PC-9 (cell line): ENCODE measurements at regions not wholly inside any gene's neighbourhood (a gene's known extent, or its start where the extent isn't known, plus 50 kb on each side); places are given as distances from the start of the nearest gene placed in this dataset.

Experiments
- BruUV-seq: library from RNA; stranded (reverse); fragments of 400-500 nt; replicated peaks from 2 replicates; lab custom pipeline; 2021; lab: Mats Ljungman, UMichigan
- CTCF ChIA-PET: fragments of 300-600 bp; sonication (Branson Sonifier 250); formaldehyde crosslinking; loops from one replicate; lab custom pipeline; 2022; ENCODE audit warnings: antibody characterized with exemption; lab: Charles Lee
- POLR2A ChIA-PET: fragments of 300-600 bp; sonication (Branson Sonifier 250); formaldehyde crosslinking; loops from one replicate; lab custom pipeline; 2022; ENCODE audit warnings: antibody characterized with exemption; ENCODE audit not compliant: unreplicated experiment; lab: Charles Lee
- DNase-seq, 2 experiments: peaks; one replicate each; pipeline versions ENCODE4 v3.0.0 to v3.0.0-alpha.2; 2015 to 2022; ENCODE audit warnings: mixed read lengths in 1 of 2
- H2AFZ ChIP-seq: fragments of 200-600 bp; sonication (generic); 2 replicates; pipeline ENCODE4 v1.8.1; 2017; ENCODE audit warnings: antibody characterized with exemption
- H3F3A ChIP-seq: fragments of 200-600 bp; sonication (generic); 2 replicates; pipeline ENCODE4 v1.8.1; 2017; ENCODE audit warnings: antibody characterized with exemption, mild to moderate bottlenecking, low read depth; ENCODE audit not compliant: insufficient read depth
- H3K27ac ChIP-seq: fragments of 200-600 bp; sonication (generic); 2 replicates; pipeline ENCODE4 v1.6.1; 2016; ENCODE audit warnings: mixed run types
- H3K27me3 ChIP-seq: fragments of 200-600 bp; sonication (generic); 2 replicates; pipeline ENCODE4 v1.6.1; 2016; ENCODE audit warnings: low read depth, mixed run types; ENCODE audit not compliant: insufficient read depth
- H3K36me3 ChIP-seq: fragments of 200-600 bp; sonication (generic); 2 replicates; pipeline ENCODE4 v1.6.1; 2016; ENCODE audit warnings: low read depth, mixed run types
- H3K4me1 ChIP-seq: fragments of 200-600 bp; sonication (generic); replicated peaks from 2 replicates; pipeline ENCODE4 v1.6.1; 2016; ENCODE audit warnings: mixed run types; ENCODE audit not compliant: insufficient read depth
- H3K4me2 ChIP-seq: fragments of 200-600 bp; sonication (generic); 2 replicates; pipeline ENCODE4 v1.6.1; 2017; ENCODE audit warnings: mixed run types
- H3K4me3 ChIP-seq: fragments of 200-600 bp; sonication (generic); 2 replicates; pipeline ENCODE4 v1.6.1; 2016; ENCODE audit warnings: mixed run types
- H3K79me2 ChIP-seq: fragments of 200-600 bp; sonication (generic); 2 replicates; pipeline ENCODE4 v1.6.1; 2017; ENCODE audit warnings: low read depth, mixed run types
- H3K9me2 ChIP-seq: fragments of 200-600 bp; sonication (generic); 2 replicates; pipeline ENCODE4 v1.8.1; 2017; ENCODE audit warnings: mild to moderate bottlenecking; ENCODE audit not compliant: insufficient read depth
- H3K9me3 ChIP-seq: fragments of 200-600 bp; sonication (generic); 2 replicates; pipeline ENCODE4 v1.8.1; 2016; ENCODE audit warnings: low read depth; ENCODE audit not compliant: insufficient read depth
- H4K20me1 ChIP-seq: fragments of 200-600 bp; sonication (generic); 2 replicates; pipeline ENCODE4 v1.8.1; 2017; ENCODE audit not compliant: insufficient read depth
- EZH2 ChIP-seq: fragments of 200-600 bp; sonication (generic); IDR thresholded peaks from 2 replicates; pipeline ENCODE4 v1.8.0; 2017; ENCODE audit warnings: antibody characterized with exemption, low read depth
- intact Hi-C: fragments of 100-400 bp; cut with micrococcal nuclease; formaldehyde crosslinking; loops from one replicate; pipeline ENCODE4 v1.10.0; 2022; ENCODE audit not compliant: unreplicated experiment
- TF ChIP-seq, protein P1 (sequence below): fragments of 200-600 bp; sonication (generic); conservative IDR thresholded peaks from 2 replicates; pipeline ENCODE4 v1.6.1; 2017; ENCODE audit warnings: mixed run types, antibody characterized with exemption, mild to moderate bottlenecking, moderate library complexity

DNA sequence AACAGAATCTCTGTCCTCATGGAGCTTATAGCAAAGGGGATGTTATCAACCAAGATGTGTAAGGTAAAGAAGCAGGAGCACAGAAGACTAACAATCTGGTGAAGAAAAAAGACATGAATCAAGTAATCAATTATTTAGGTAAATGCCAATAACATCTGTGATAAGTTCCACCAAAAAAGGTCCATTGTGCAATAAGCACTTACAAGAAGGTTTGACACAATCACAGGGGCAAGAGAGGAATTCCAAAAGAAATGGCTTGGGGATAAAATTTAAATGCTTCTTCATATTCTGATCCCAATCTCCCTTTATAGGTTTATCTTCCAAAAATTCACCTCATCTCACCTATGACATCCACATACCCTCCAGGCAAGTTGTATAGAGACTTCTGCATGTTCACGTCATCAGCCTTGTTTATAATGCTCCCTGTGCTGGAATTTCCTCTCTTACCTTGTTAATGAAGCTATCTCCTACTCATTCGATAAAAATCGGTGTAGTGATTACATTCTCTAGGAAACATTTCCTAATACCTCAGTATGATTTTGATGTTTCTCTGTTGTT, 53.6 kb upstream of the DPT start:
- no peak for TF ChIP-seq EZH2
- TF ChIP-seq, protein P1, sequence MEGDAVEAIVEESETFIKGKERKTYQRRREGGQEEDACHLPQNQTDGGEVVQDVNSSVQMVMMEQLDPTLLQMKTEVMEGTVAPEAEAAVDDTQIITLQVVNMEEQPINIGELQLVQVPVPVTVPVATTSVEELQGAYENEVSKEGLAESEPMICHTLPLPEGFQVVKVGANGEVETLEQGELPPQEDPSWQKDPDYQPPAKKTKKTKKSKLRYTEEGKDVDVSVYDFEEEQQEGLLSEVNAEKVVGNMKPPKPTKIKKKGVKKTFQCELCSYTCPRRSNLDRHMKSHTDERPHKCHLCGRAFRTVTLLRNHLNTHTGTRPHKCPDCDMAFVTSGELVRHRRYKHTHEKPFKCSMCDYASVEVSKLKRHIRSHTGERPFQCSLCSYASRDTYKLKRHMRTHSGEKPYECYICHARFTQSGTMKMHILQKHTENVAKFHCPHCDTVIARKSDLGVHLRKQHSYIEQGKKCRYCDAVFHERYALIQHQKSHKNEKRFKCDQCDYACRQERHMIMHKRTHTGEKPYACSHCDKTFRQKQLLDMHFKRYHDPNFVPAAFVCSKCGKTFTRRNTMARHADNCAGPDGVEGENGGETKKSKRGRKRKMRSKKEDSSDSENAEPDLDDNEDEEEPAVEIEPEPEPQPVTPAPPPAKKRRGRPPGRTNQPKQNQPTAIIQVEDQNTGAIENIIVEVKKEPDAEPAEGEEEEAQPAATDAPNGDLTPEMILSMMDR = no peak
- BruUV-seq = no TSS peak
- Histone ChIP-seq H4K20me1 (no peaks in the 10 kb centered on the region), H3K27me3 (no peaks in the 10 kb centered on the region), H3K4me3 (no peak overlapping the region), H3F3A (no peaks in the 10 kb centered on the region), H2AFZ (no peak overlapping the region), H3K79me2 (no peaks in the 10 kb centered on the region), H3K36me3 (no peaks in the 10 kb centered on the region), H3K9me2 (no peaks in the 10 kb centered on the region; the same call in 1 of the 2 replicates), H3K4me1 (no peaks in the 10 kb centered on the region), H3K27ac (no peak overlapping the region), H3K9me3 (no peaks in the 10 kb centered on the region), H3K4me2 (no peak overlapping the region)
- POLR2A ChIA-PET = no interaction called here
- DNase-seq = no peak
- CTCF ChIA-PET = no interaction called here
- intact Hi-C loops = no loop called here

DNA sequence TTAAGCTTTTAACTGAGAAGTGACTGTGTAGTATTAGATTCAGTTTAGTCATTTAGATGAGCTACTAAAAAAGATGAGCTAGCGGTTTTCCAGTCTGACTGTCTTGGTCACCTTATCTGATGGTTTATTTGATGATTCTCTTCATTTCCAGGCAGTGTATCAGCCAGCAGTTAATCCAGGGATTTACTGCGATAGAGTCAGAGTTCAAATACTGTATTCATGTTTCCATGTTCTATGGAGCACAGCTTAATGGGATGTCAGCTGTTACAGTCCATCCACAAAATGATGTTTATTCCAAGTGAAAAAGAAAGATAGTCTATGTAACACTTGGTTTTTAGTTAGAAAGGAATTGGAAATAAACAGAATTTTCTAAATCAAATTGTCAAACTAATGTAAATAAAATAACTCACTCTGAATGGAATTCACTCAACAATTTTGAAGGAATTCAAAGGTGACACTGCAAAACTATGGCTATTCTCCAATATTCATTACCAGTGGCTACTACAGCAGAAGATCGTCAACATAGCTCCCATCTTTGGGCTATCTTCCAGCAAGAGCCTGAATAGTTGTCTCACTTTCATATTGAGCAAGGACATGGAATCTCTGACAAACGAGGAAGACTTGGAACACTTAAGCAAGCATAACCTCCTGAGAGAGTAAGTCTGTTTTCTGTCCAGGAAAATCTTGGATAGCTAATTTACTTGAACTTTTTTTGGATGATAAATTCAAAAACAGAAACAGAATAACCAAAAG, 54.6 kb upstream of the DPT start:
- no peak for DNase-seq
- H3K4me1 ChIP-seq = no peaks in the 10 kb centered on the region
- no peak overlapping the region for H3K4me2 ChIP-seq
- H3K79me2 ChIP-seq = no peaks in the 10 kb centered on the region
- no peak overlapping the region for H2AFZ ChIP-seq
- no peak overlapping the region for H3K27ac ChIP-seq
- ChIA-PET CTCF (no interaction called here), POLR2A (no interaction called here)
- no peaks in the 10 kb centered on the region for H3K27me3 ChIP-seq
- no peaks in the 10 kb centered on the region for H3K9me3 ChIP-seq
- no peaks in the 10 kb centered on the region; the same call in 1 of the 2 replicates for H3K9me2 ChIP-seq
- intact Hi-C loops = no loop called here
- H3K4me3 ChIP-seq = no peak overlapping the region
- no peaks in the 10 kb centered on the region for H4K20me1 ChIP-seq
- no TSS peak for BruUV-seq
- no peaks in the 10 kb centered on the region for H3K36me3 ChIP-seq
- no peak for TF ChIP-seq EZH2
- TF ChIP-seq, protein P1 = no peak
- no peaks in the 10 kb centered on the region for H3F3A ChIP-seq

DNA sequence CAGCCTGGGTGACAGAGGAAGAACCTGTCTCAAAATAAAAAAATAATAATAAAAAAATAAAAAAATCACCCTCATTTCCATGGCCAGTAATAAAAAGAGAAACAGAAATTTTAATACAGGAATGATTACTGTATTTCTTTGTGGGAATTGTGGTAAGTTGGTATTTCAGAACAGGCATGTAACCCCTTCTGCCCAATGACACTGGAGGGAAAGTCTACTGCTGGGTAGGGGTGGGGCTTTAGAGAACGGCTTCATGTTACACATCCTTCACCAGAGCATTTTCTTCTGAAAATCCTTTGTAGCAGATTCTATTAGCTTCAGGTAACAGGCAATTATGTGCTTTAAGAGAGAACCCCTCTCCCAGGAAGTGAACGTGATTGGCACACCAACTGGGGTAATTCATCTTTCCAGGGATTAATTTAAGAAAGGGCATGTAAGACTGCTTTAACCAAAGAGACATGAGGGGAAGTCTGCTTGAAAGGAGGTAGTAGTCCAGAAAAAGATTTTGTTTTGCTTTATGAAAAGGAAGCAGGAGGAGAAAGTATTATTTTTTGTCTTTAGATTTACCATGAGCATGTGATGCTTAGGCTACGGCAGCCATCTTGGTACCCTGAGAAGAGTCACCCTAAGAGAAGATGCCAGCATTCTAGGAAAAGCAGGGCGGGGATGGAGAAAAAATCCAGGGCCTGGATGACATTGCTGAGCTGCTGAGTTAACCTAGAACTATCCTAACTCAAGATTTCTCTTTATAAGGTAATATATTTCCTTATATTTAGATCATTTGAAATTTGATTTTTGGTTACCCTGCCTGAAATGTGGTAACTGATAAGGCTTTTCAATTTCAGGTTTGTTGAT, 57.7 kb upstream of the DPT start:
- Histone ChIP-seq H3K27ac (no peak overlapping the region), H3K36me3 (no peaks in the 10 kb centered on the region), H2AFZ (0 out of 2 replicates have a peak overlapping the region, but pooled peaks have one; percentile 19), H3F3A (no peaks in the 10 kb centered on the region), H3K4me3 (no peak overlapping the region), H4K20me1 (no peaks in the 10 kb centered on the region), H3K9me2 (no peaks in the 10 kb centered on the region; the same call in 1 of the 2 replicates), H3K9me3 (no peaks in the 10 kb centered on the region), H3K4me1 (no peaks in the 10 kb centered on the region), H3K27me3 (no peaks in the 10 kb centered on the region), H3K4me2 (no peak overlapping the region), H3K79me2 (no peaks in the 10 kb centered on the region)
- TF ChIP-seq EZH2 = no peak
- TF ChIP-seq, protein P1 = no peak
- no TSS peak for BruUV-seq
- POLR2A ChIA-PET = interaction anchor here (0.7 kb wide), 1 partner anchor 323 kb away, joined by 8 read pairs; no protein-coding TSS in a partner anchor
- intact Hi-C loops = no loop called here
- DNase-seq = no peak
- CTCF ChIA-PET = no interaction called here
